Endothelial cell of umbilical vein (primary cell): ENCODE measurements at regions not wholly inside any gene's neighbourhood (a gene's known extent, or its start where the extent isn't known, plus 50 kb on each side); places are given as distances from the start of the nearest gene placed in this dataset.

Experiments
- CTCF ChIP-seq, 2 donors: IDR thresholded peaks; 1 replicate in 1 of 2; 2 replicates in 1 of 2; pipeline ENCODE4 v1.5.1; 2011; ENCODE audit warnings: low read length in 2 of 2, mild to moderate bottlenecking in 2 of 2, moderate library complexity in 2 of 2, control low read depth in 1 of 2, inconsistent platforms in 1 of 2, low read depth in 1 of 2; ENCODE audit not compliant: insufficient read depth in 1 of 2; ENCODE audit errors: extremely low read depth in 1 of 2
- JUN ChIP-seq: IDR thresholded peaks from 2 replicates; pipeline ENCODE4 v1.6.1; 2011; ENCODE audit warnings: borderline replicate concordance, low read depth; ENCODE audit not compliant: insufficient read length, insufficient read depth
- POLR2A ChIP-seq: IDR thresholded peaks from 2 replicates; pipeline ENCODE4 v1.6.1; 2012; ENCODE audit warnings: low read depth, mild to moderate bottlenecking, control low read depth, low read length
- POLR2AphosphoS5 ChIP-seq: IDR thresholded peaks from 2 replicates; pipeline ENCODE4 v1.6.1; 2012; ENCODE audit warnings: low read depth, mild to moderate bottlenecking, control low read depth, low read length, moderate library complexity; ENCODE audit not compliant: insufficient read depth

DNA sequence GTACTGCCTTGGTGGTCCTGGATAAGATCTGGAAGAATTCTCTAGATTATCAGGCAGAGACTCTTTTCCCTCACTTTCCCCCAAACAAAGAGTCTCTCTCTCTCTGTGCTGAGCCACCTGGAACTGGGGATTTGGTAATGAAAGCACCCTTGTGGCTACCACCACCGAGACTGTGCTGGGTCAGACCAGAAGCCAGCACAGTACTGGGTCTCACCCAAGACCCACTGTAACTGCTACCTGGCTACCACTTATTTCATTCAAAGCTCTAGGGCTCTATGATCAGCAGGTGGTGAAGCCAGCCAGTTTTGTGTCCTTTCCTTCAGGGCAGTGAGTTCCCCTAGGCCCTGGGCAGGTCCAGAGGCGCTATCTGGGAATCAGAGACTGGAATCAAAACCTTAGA is 269.6 kb upstream of the CWC22 start:
- TF ChIP-seq CTCF (IDR thresholded peaks at IDR 0.05; ENCODE audit: extremely low read depth in 1 of 2, insufficient read depth in 1 of 2, low read depth in 1 of 2, low read length in 2 of 2) (no peak), POLR2A (no peak), JUN (no peak), POLR2AphosphoS5 (no peak)
